Vagina (tissue), 2 donors: ENCODE measurements at regions not wholly inside any gene's neighbourhood (a gene's known extent, or its start where the extent isn't known, plus 50 kb on each side); places are given as distances from the start of the nearest gene placed in this dataset.

Experiments
- DNase-seq, 2 donors: peaks; one replicate each; pipeline ENCODE4 v3.0.0-alpha.2; 2017; ENCODE audit errors: extremely low spot score in 2 of 2
- H3K27ac ChIP-seq: fragments of 200-600 bp; sonication (generic); one replicate; pipeline ENCODE4 v1.5.1; 2019
- H3K27me3 ChIP-seq: fragments of 200-600 bp; sonication (generic); one replicate; pipeline ENCODE4 v1.5.1; 2019
- H3K36me3 ChIP-seq, 2 donors: fragments of 200-600 bp; sonication (generic); one replicate each; pipeline ENCODE4 v1.5.1; 2017 to 2019
- H3K4me1 ChIP-seq: fragments of 200-600 bp; sonication (generic); one replicate; pipeline ENCODE4 v1.5.1; 2019
- H3K4me3 ChIP-seq, 2 donors: fragments of 200-600 bp; sonication (generic); 1 replicate in 1 of 2; 2 replicates in 1 of 2; pipeline ENCODE4 v1.5.1; 2016 to 2019
- H3K9me3 ChIP-seq: fragments of 200-600 bp; sonication (generic); one replicate; pipeline ENCODE4 v1.5.1; 2019
- CTCF ChIP-seq, 3 experiments: fragments of 450-650 bp in 2 of 3; fragments of 200-600 bp in 1 of 3; sonication (generic) in 1 of 3; IDR thresholded peaks; one replicate each; pipeline ENCODE4 v1.5.1; 2017 to 2019; ENCODE audit warnings: antibody characterized with exemption in 3 of 3, mild to moderate bottlenecking in 2 of 3, moderate library complexity in 2 of 3
- POLR2A ChIP-seq, 2 donors: fragments of 450-650 bp; IDR thresholded peaks; one replicate each; pipeline ENCODE4 v1.6.1; 2017; ENCODE audit warnings: antibody characterized with exemption in 2 of 2, mild to moderate bottlenecking in 2 of 2, moderate library complexity in 2 of 2
- POLR2AphosphoS5 ChIP-seq, 2 donors: sonication (generic); formaldehyde crosslinking; IDR thresholded peaks; one replicate each; pipeline ENCODE4 v1.9.0; 2017; ENCODE audit warnings: antibody characterized with exemption in 2 of 2, mild to moderate bottlenecking in 2 of 2, low read depth in 1 of 2; ENCODE audit not compliant: insufficient read depth in 1 of 2
- intact Hi-C: fragments of 100-400 bp; cut with DNase I; formaldehyde crosslinking; loops from one replicate; pipeline ENCODE4 v1.15.1; 2023

- intact Hi-C loops, result no loop called here
These were observed 105.8 kb downstream of the TANC2 start for GRCh38 chr17:63071797-63072196.

GRCh38 chr17:63075969-63076368 is 109.9 kb downstream of the TANC2 start:
- Histone ChIP-seq H3K4me1 (no peaks in the 10 kb centered on the region), H3K27ac (no peak overlapping the region), H3K36me3 (no peaks in the 10 kb centered on the region), H3K4me3 (no peak overlapping the region), H3K27me3 (no peaks in the 10 kb centered on the region), H3K9me3 (no peaks in the 10 kb centered on the region)
- intact Hi-C loops, result no loop called here
- no peak for TF ChIP-seq CTCF (IDR thresholded peaks at IDR 0.05)
- no peak for TF ChIP-seq POLR2AphosphoS5 (IDR thresholded peaks at IDR 0.05; ENCODE audit: insufficient read depth in 1 of 2, low read depth in 1 of 2)
- no peak for TF ChIP-seq POLR2A (IDR thresholded peaks at IDR 0.05)
- no peak for DNase-seq

More at GRCh38 chr17:63071797-63072196, 105.8 kb downstream of the TANC2 start:
- DNase-seq, result no peak
- no peaks in the 10 kb centered on the region for H3K9me3 ChIP-seq
- H3K4me1 ChIP-seq, result no peaks in the 10 kb centered on the region
- H3K27ac ChIP-seq, result no peak overlapping the region
- H3K4me3 ChIP-seq, result no peak overlapping the region
- no peaks in the 10 kb centered on the region for H3K27me3 ChIP-seq
- no peaks in the 10 kb centered on the region for H3K36me3 ChIP-seq
- no peak for TF ChIP-seq POLR2A (IDR thresholded peaks at IDR 0.05)
- TF ChIP-seq CTCF (IDR thresholded peaks at IDR 0.05), result no peak
- no peak for TF ChIP-seq POLR2AphosphoS5 (IDR thresholded peaks at IDR 0.05; ENCODE audit: insufficient read depth in 1 of 2, low read depth in 1 of 2)

- Histone ChIP-seq H3K9me3 (no peaks in the 10 kb centered on the region), H3K4me3 (no peak overlapping the region), H3K27me3 (no peaks in the 10 kb centered on the region), H3K27ac (no peak overlapping the region), H3K36me3 (no peaks in the 10 kb centered on the region), H3K4me1 (no peaks in the 10 kb centered on the region)
- intact Hi-C loops, result no loop called here
- DNase-seq, result no peak
- TF ChIP-seq CTCF (IDR thresholded peaks at IDR 0.05) (no peak), POLR2A (IDR thresholded peaks at IDR 0.05) (no peak), POLR2AphosphoS5 (IDR thresholded peaks at IDR 0.05; ENCODE audit: insufficient read depth in 1 of 2, low read depth in 1 of 2) (no peak)
These were observed 112.7 kb downstream of the TANC2 start for GRCh38 chr17:63078707-63079106.

- no peak overlapping the region for H3K4me3 ChIP-seq
- H3K27me3 ChIP-seq, result no peaks in the 10 kb centered on the region
- no peak for DNase-seq
- intact Hi-C loops, result loop anchor here (10.0 kb wide), 1 partner anchor 322 kb away; no protein-coding TSS in a partner anchor
- H3K36me3 ChIP-seq, result no peaks in the 10 kb centered on the region
- no peaks in the 10 kb centered on the region for H3K4me1 ChIP-seq
- H3K9me3 ChIP-seq, result no peaks in the 10 kb centered on the region
- no peak overlapping the region for H3K27ac ChIP-seq
- TF ChIP-seq POLR2AphosphoS5 (IDR thresholded peaks at IDR 0.05; ENCODE audit: insufficient read depth in 1 of 2, low read depth in 1 of 2) (no peak), CTCF (IDR thresholded peaks at IDR 0.05) (no peak), POLR2A (IDR thresholded peaks at IDR 0.05) (no peak)
These were observed 116.3 kb downstream of the TANC2 start for GRCh38 chr17:63082273-63082861.

- TF ChIP-seq CTCF (IDR thresholded peaks at IDR 0.05) (no peak), POLR2AphosphoS5 (IDR thresholded peaks at IDR 0.05; ENCODE audit: insufficient read depth in 1 of 2, low read depth in 1 of 2) (no peak)
- no peak for DNase-seq
- intact Hi-C loops, result loop anchor here (10.0 kb wide), 1 partner anchor 322 kb away; no protein-coding TSS in a partner anchor
These were observed 116.9 kb downstream of the TANC2 start for GRCh38 chr17:63082952-63083351.

More at GRCh38 chr17:63082952-63083351, 116.9 kb downstream of the TANC2 start:
- no peaks in the 10 kb centered on the region for H3K9me3 ChIP-seq
- no peak overlapping the region for H3K4me3 ChIP-seq
- no peak overlapping the region for H3K27ac ChIP-seq
- H3K36me3 ChIP-seq, result no peaks in the 10 kb centered on the region
- no peaks in the 10 kb centered on the region for H3K4me1 ChIP-seq
- no peaks in the 10 kb centered on the region for H3K27me3 ChIP-seq
